Heart left ventricle (tissue), 16 donors: ENCODE measurements at regions not wholly inside any gene's neighbourhood (a gene's known extent, or its start where the extent isn't known, plus 50 kb on each side); places are given as distances from the start of the nearest gene placed in this dataset.
"Not testable (repeated sequence)": the region's sequence is repeated elsewhere in the genome, so short reads cannot be mapped to it uniquely, and the experiment has no call there.

Experiments
- ATAC-seq, 4 donors: fragments of 200-7000 bp; cut with Tn5 transposase; one replicate each; pipeline ENCODE4 v1.9.1; 2020 to 2022; ENCODE audit warnings: moderate library complexity in 4 of 4, mild to moderate bottlenecking in 3 of 4, moderate number of reproducible peaks in 1 of 4
- DNase-seq, 5 donors: peaks; one replicate each; pipeline ENCODE4 v3.0.0-alpha.2; 2020
- H3K27ac ChIP-seq, 12 donors: fragments of 200-600 bp; sonication (generic) in 4 of 12; one replicate each; pipeline versions ENCODE4 v1.5.0 to v1.8.0; 2016 to 2022; ENCODE audit warnings: mild to moderate bottlenecking in 2 of 12
- H3K27me3 ChIP-seq, 9 donors: fragments of 200-600 bp; sonication (generic) in 2 of 9; one replicate each; pipeline versions ENCODE4 v1.5.1 to v1.8.0; 2016 to 2022; ENCODE audit warnings: mild to moderate bottlenecking in 3 of 9
- H3K36me3 ChIP-seq, 9 donors: fragments of 200-600 bp; sonication (generic) in 2 of 9; one replicate each; pipeline versions ENCODE4 v1.5.0 to v1.8.0; 2018 to 2022; ENCODE audit warnings: mild to moderate bottlenecking in 2 of 9
- H3K4me1 ChIP-seq, 12 donors: fragments of 200-600 bp; sonication (generic) in 4 of 12; one replicate each; pipeline versions ENCODE4 v1.5.0 to v1.8.0; 2016 to 2022; ENCODE audit warnings: mild to moderate bottlenecking in 3 of 12
- H3K4me3 ChIP-seq, 12 donors: fragments of 200-600 bp; sonication (generic) in 4 of 12; one replicate each; pipeline versions ENCODE4 v1.5.0 to v1.8.0; 2017 to 2022; ENCODE audit warnings: mild to moderate bottlenecking in 9 of 12, moderate library complexity in 4 of 12
- H3K9me3 ChIP-seq, 12 donors: fragments of 200-600 bp; sonication (generic) in 4 of 12; one replicate each; pipeline versions ENCODE4 v1.5.0 to v1.8.0; 2016 to 2022; ENCODE audit warnings: mild to moderate bottlenecking in 1 of 12
- POLR2A ChIP-seq, 2 donors: fragments of 450-650 bp; IDR thresholded peaks; one replicate each; pipeline ENCODE4 v1.6.1; 2017; ENCODE audit warnings: antibody characterized with exemption in 2 of 2, mild to moderate bottlenecking in 2 of 2, moderate library complexity in 2 of 2
- WGBS, 4 donors: extraction: QIAGEN DNeasy Blood & Tissue Kit in 2 of 4; methylation state at CpG; one replicate each; pipeline versions ENCODE4 v1.1.5 to v1.1.7; 2013 to 2018; 5-methylcytosine and 5-hydroxymethylcytosine counted together
- intact Hi-C, 10 donors: fragments of 100-400 bp; cut with DNase I; formaldehyde crosslinking; loops; one replicate each; pipeline versions ENCODE4 v1.11.1 to v1.14.2; 2022
- TF ChIP-seq, protein P1 (sequence below), 12 donors: fragments of 200-600 bp; sonication (generic) in 4 of 12; IDR thresholded peaks; one replicate each; pipeline versions ENCODE4 v1.5.0 to v1.8.0; 2018 to 2022; ENCODE audit warnings: antibody characterized with exemption in 12 of 12, mild to moderate bottlenecking in 5 of 12
- donor health status: ischemic (EF 13 %, LVEDD 7.1; RV severe dilation, severe dysfunction).
- donor health status: healthy with polysubstance abuse.
- donor health status: DM: no; HTN: yes; CAD: no.
- donor health status: DM: no; HTN: no; CAD: no.
- donor health status: ischemic (EF 25% LVEDD 6.9; RV normal size, moderate dysfunction).
- donor health status: ischemic (EF 25% LVEDD 5.7; RV mildly dilated, moderate dysfunction).
- donor health status: healthy.
- donor health status: DM: yes; HTN: yes; CAD: no.
- donor health status: ischemic (EF 35%, LVEDD 5.7; RV mildly dilated, moderate dysfunction).
- donor health status: nonischemic (EF 11% LVEDD 7.7; RV severe dilation, severe dysfunction).
- donor health status: DM: yes; HTN: yes; CAD: no.
- donor health status: PGD.
- donor health status: ischemic (EF 29% LVEDD 5.4; RV normal size, mild dysfunction).
- donor health status: nonischemic (EF 23%, LVEDD 6.1; RV moderate dilation, normal function).

DNA sequence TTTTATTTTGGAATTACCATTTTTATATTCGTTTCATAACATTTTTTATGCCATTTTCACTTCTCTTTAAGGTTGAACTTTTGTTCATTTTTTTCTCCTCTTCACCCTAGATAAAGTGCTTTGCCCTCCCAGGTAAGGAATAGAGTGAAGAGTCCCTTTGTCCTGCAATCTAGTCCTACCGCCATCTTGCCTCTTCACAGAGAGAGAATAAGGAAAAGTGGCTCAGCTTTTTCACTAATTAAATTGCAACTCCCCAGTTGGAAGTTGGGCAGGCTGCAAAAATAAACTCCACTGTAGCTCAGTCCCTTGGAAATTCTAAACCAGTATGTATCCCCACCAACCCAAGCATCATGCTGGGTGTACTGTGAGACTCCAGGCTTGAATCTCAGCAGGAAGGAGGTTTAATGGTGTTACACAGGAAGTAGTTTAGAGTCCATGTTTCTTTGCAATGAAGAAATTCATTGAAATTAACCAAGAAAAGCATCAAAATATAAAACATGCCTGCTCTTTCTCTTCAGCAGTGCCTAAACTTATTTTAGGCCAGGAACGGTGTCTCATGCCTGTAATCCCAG, 60.3 kb upstream of the PCSK1 start:
- Histone ChIP-seq H3K4me1 (no peaks in the 10 kb centered on the region), H3K36me3 (no peaks in the 10 kb centered on the region), H3K4me3 (no peak overlapping the region), H3K9me3 (no peaks in the 10 kb centered on the region), H3K27ac (no peak overlapping the region), H3K27me3 (no peaks in the 10 kb centered on the region)
- intact Hi-C loops = loop anchor here in 1 of 10 donors (5.0 kb wide), 1 partner anchor 36 kb away; no protein-coding TSS in a partner anchor
- TF ChIP-seq, protein P1, sequence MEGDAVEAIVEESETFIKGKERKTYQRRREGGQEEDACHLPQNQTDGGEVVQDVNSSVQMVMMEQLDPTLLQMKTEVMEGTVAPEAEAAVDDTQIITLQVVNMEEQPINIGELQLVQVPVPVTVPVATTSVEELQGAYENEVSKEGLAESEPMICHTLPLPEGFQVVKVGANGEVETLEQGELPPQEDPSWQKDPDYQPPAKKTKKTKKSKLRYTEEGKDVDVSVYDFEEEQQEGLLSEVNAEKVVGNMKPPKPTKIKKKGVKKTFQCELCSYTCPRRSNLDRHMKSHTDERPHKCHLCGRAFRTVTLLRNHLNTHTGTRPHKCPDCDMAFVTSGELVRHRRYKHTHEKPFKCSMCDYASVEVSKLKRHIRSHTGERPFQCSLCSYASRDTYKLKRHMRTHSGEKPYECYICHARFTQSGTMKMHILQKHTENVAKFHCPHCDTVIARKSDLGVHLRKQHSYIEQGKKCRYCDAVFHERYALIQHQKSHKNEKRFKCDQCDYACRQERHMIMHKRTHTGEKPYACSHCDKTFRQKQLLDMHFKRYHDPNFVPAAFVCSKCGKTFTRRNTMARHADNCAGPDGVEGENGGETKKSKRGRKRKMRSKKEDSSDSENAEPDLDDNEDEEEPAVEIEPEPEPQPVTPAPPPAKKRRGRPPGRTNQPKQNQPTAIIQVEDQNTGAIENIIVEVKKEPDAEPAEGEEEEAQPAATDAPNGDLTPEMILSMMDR (IDR thresholded peaks at IDR 0.05) = no peak
- TF ChIP-seq POLR2A (IDR thresholded peaks at IDR 0.05) = no peak
- no peak for DNase-seq
- ATAC-seq = no peak
- WGBS, 4 donors = 82 to 84% (median 83%) methylated on average over 3 of the region's 3 CpGs

DNA sequence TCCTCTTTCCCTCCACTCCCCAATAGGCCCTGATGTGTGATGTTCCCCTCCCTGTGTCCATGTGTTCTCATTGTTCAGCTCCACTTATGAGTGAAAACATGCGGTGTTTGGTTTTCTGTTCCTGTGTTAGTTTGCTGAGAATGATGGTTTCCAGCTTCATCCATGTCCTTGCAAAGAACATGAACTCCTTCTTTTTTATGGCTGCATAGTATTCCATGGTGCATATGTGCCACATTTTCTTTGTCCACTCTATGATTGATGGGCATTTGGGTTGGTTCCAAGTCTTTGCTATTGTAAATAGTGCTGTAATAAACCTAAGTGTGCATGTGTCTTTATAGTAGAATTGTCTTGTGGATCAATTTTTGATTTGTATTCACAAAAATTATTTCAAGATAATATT, 62.4 kb upstream of the PCSK1 start:
- DNase-seq, H3K4me3 ChIP-seq, intact Hi-C loops, H3K36me3 ChIP-seq, ATAC-seq, H3K9me3 ChIP-seq, H3K27ac ChIP-seq, H3K4me1 ChIP-seq, H3K27me3 ChIP-seq: not testable (repeated sequence)
- 90 to 98% (median 96%) methylated on average over 1 of the region's 1 CpG for WGBS, 4 donors

DNA sequence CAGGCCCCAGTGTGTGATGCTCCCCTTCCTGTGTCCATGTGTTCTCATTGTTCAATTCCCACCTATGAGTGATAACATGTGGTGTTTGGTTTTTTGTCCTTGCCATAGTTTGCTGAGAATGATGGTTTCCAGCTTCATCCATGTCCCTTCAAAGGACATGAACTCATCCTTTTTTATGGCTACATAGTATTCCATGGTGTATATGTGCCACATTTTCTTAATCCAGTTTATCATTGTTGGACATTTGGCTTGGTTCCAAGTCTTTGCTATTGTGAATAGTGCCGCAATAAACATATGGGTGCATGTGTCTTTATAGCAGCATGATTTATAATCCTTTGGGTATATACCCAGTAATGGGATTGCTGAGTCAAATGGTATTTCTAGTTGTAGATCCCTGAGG, 64.0 kb upstream of the PCSK1 start:
- H3K27me3 ChIP-seq, H3K4me3 ChIP-seq, H3K9me3 ChIP-seq, H3K4me1 ChIP-seq, intact Hi-C loops, H3K27ac ChIP-seq, DNase-seq, H3K36me3 ChIP-seq, ATAC-seq: not testable (repeated sequence)
- WGBS, 4 donors = 89 to 100% (median 93%) methylated on average over 1 of the region's 1 CpG

DNA sequence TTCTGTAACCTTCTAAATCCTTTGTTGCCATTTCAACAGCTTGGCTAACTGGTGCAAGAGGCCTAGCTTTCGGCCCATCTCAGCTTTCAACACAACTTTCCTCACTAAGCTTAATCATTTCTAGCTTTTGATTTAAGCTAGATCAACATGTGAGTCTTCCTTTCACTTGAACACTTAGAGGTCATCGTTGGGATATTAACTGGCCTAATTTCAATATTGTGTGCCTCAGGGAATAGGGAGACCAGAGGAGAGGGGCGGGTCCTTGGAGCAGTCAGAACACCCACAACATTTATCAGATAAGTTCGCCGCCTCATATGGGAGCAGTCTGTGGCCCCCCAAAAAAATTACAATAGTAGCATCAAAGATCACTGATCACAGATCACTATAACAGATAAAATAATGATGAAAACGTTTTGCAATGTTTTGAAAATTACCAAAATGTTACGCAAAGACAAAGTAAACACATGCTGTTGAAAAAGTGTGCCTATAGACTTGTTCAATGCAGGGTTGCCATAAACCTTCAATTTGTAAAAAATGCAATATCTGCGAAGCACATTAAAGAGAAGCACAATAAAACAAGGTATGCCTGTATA, 66.8 kb upstream of the PCSK1 start:
- H3K4me1 ChIP-seq = no peaks in the 10 kb centered on the region
- intact Hi-C loops = no loop called here
- H3K36me3 ChIP-seq = no peaks in the 10 kb centered on the region
- H3K27ac ChIP-seq = no peak overlapping the region
- WGBS, 4 donors = 79 to 82% (median 81%) methylated on average over 8 of the region's 8 CpGs
- no peak overlapping the region for H3K4me3 ChIP-seq
- no peaks in the 10 kb centered on the region for H3K27me3 ChIP-seq
- ATAC-seq (no peak), DNase-seq (no peak)
- H3K9me3 ChIP-seq = no peaks in the 10 kb centered on the region
- TF ChIP-seq POLR2A (IDR thresholded peaks at IDR 0.05) = no peak
- TF ChIP-seq, protein P1 (IDR thresholded peaks at IDR 0.05) = no peak

DNA sequence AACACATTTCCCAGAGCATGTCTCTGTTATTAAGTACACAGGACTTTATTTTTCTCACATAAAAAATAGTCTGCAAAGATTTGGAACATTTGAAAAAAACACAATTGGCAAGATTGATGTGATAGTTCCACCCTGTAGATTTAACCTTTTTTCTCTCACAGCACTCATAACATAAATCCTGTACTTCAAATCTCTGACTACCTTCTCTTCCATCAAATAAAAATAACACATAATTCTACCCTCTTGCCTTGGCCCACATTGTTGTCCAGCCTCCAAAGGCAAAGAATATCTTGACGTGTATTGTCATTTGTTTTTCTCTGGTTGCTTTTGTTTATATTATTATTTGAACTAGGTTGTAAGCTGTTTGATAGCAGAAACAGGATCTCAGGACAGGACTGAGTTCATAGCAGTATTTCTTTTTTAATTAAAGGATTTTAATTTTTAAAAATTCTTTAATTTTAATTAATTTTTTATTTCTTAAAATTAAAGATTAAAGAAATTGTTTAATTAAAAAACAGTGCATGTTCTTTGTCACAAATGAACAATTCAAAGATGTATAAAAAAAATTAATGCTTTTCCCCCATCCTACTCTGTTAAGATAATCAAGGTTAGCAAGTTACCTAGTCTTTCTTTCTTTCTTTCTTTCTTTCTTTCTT, 69.1 kb upstream of the PCSK1 start:
- DNase-seq (no peak), ATAC-seq (no peak)
- intact Hi-C loops = no loop called here
- no peaks in the 10 kb centered on the region for H3K9me3 ChIP-seq
- H3K27ac ChIP-seq = no peak overlapping the region
- no peak for TF ChIP-seq POLR2A (IDR thresholded peaks at IDR 0.05)
- TF ChIP-seq, protein P1 (IDR thresholded peaks at IDR 0.05) = no peak
- H3K36me3 ChIP-seq = no peaks in the 10 kb centered on the region
- no peak overlapping the region for H3K4me3 ChIP-seq
- no peaks in the 10 kb centered on the region for H3K4me1 ChIP-seq
- H3K27me3 ChIP-seq = no peaks in the 10 kb centered on the region
- WGBS, 4 donors = 76 to 84% (median 82%) methylated on average over 1 of the region's 1 CpG
